Epidermal melanocyte (primary cell): ENCODE measurements at regions not wholly inside any gene's neighbourhood (a gene's known extent, or its start where the extent isn't known, plus 50 kb on each side); places are given as distances from the start of the nearest gene placed in this dataset.
"Not testable (repeated sequence)": the region's sequence is repeated elsewhere in the genome, so short reads cannot be mapped to it uniquely, and the experiment has no call there.

Source experiments
- DNase-seq: peaks from one replicate; pipeline ENCODE4 v3.0.0; 2011; ENCODE audit warnings: low spot score; ENCODE audit not compliant: insufficient read length

GRCh38 chr4:85153221-85153620, 186.7 kb upstream of the WDFY3 start:
- DNase-seq = no peak

- no peak for DNase-seq
These were observed 188.1 kb upstream of the WDFY3 start for GRCh38 chr4:85154591-85154990.

GRCh38 chr4:85165808-85166207, 199.3 kb upstream of the WDFY3 start:
- no peak for DNase-seq

GRCh38 chr4:85166318-85166717, 199.8 kb upstream of the WDFY3 start:
- no peak for DNase-seq

GRCh38 chr4:85168234-85168834, 201.8 kb upstream of the WDFY3 start:
- DNase-seq = no peak

- DNase-seq = no peak
These were observed 203.8 kb upstream of the WDFY3 start for GRCh38 chr4:85170241-85170640.

GRCh38 chr4:85175190-85175589, 208.7 kb upstream of the WDFY3 start:
- DNase-seq = no peak

- DNase-seq = no peak
These were observed 210.6 kb upstream of the WDFY3 start for GRCh38 chr4:85177092-85177491.

- no peak for DNase-seq
These were observed 211.2 kb upstream of the WDFY3 start for GRCh38 chr4:85177679-85178078.

GRCh38 chr4:85180533-85180932, 214.0 kb upstream of the WDFY3 start:
- DNase-seq = no peak

- no peak for DNase-seq
These were observed 220.6 kb upstream of the WDFY3 start for GRCh38 chr4:85187106-85187505.

- not testable (repeated sequence) for DNase-seq
These were observed 229.5 kb upstream of the WDFY3 start for GRCh38 chr4:85196015-85196414.

- no peak for DNase-seq
These were observed 233.6 kb upstream of the WDFY3 start for GRCh38 chr4:85200106-85200505.

- no peak for DNase-seq
These were observed 242.7 kb upstream of the WDFY3 start for GRCh38 chr4:85209161-85209560.

- no peak for DNase-seq
These were observed 243.9 kb upstream of the WDFY3 start for GRCh38 chr4:85210353-85210752.

GRCh38 chr4:85216571-85216970, 250.1 kb upstream of the WDFY3 start:
- DNase-seq = not testable (repeated sequence)

GRCh38 chr4:85218756-85219155, 252.3 kb upstream of the WDFY3 start:
- DNase-seq = no peak

GRCh38 chr4:85221606-85222005, 253.3 kb upstream of the ARHGAP24 start:
- DNase-seq = no peak

GRCh38 chr4:85222561-85222960, 252.4 kb upstream of the ARHGAP24 start:
- no peak for DNase-seq

- DNase-seq = no peak
These were observed 246.7 kb upstream of the ARHGAP24 start for GRCh38 chr4:85228264-85228663.

GRCh38 chr4:85233516-85233915, 241.4 kb upstream of the ARHGAP24 start:
- DNase-seq = no peak

- no peak for DNase-seq
These were observed 231.1 kb upstream of the ARHGAP24 start for GRCh38 chr4:85243857-85244256.

GRCh38 chr4:85244638-85245037, 230.3 kb upstream of the ARHGAP24 start:
- no peak for DNase-seq

- no peak for DNase-seq
These were observed 228.9 kb upstream of the ARHGAP24 start for GRCh38 chr4:85246055-85246454.
